ENCODE measurements at regions not wholly inside any gene's neighbourhood (a gene's known extent, or its start where the extent isn't known, plus 50 kb on each side); places are given as distances from the start of the nearest gene placed in this dataset.

GRCh38 chr13:34708566-34709313 is 233.3 kb upstream of the NBEA start:
- dilution Hi-C loops (cut with HindIII; ENCODE audit: low sequenced_read_pairs, unreplicated experiment) = no loop called here
- no peak overlapping the region for H4K91ac ChIP-seq (ENCODE audit: insufficient read depth, low read depth, low read length)
- no peak overlapping the region for H2BK20ac ChIP-seq (ENCODE audit: low read depth, low read length)
- H3K18ac ChIP-seq (ENCODE audit: low read depth, low read length) = no peak overlapping the region
- H3K79me1 ChIP-seq (ENCODE audit: low read depth in 1 of 2, low read length in 2 of 2) = no peaks in the 10 kb centered on the region
- H4K5ac ChIP-seq (ENCODE audit: low read depth, low read length) = no peak overlapping the region
- ATAC-seq (ENCODE audit: low read depth) (no peak), DNase-seq (no peak)
- H2BK5ac ChIP-seq (ENCODE audit: low read depth, low read length, poor library complexity, severe bottlenecking) = no peak overlapping the region
- no peaks in the 10 kb centered on the region for H3K9me1 ChIP-seq (ENCODE audit: insufficient read depth, low read length)
- in situ Hi-C loops (cut with MboI; ENCODE audit: low sequenced_read_pairs) = no loop called here
- H2BK15ac ChIP-seq (ENCODE audit: low read depth, low read length) = no peak overlapping the region
- no peak overlapping the region for H4K8ac ChIP-seq (ENCODE audit: low read depth in 2 of 2, low read length in 2 of 2)
- H2AK9ac ChIP-seq (replicated peaks; ENCODE audit: low read depth, low read length, poor library complexity) = no peak overlapping the region
- no peaks in the 10 kb centered on the region; the same call in 1 of the 2 replicates for H3K9me3 ChIP-seq (ENCODE audit: control insufficient read depth, insufficient read depth, low read length)
- no peak overlapping the region for H3K4me3 ChIP-seq (ENCODE audit: insufficient read depth, low read depth, low read length)
- no peak overlapping the region for H3K23ac ChIP-seq (ENCODE audit: low read depth, low read length)
- no peaks in the 10 kb centered on the region for H3K36me3 ChIP-seq (ENCODE audit: control insufficient read depth, insufficient read depth, low read length)
- H2BK120ac ChIP-seq (ENCODE audit: low read depth, low read length) = no peak overlapping the region
- no TSS peak for BruUV-seq (replicated peaks)
- H3K56ac ChIP-seq (ENCODE audit: extremely low read depth, insufficient read depth, low read length) = no peak overlapping the region
- intact Hi-C loops (cut with micrococcal nuclease) = no loop called here
- no peak overlapping the region for H3K9ac ChIP-seq (ENCODE audit: low read depth, low read length)
- no peak overlapping the region for H3K27ac ChIP-seq (ENCODE audit: insufficient read depth, low read length)
- H3K4me1 ChIP-seq (ENCODE audit: control insufficient read depth, insufficient read depth, low read length) = no peaks in the 10 kb centered on the region
- no peak overlapping the region for H3K4me2 ChIP-seq (ENCODE audit: low read depth, low read length)
- H2AFZ ChIP-seq (replicated peaks; ENCODE audit: low read length, poor library complexity) = no peak overlapping the region
- no peak overlapping the region for H3K4ac ChIP-seq (ENCODE audit: low read depth, low read length)
- POLR2A ChIA-PET (ENCODE audit: unreplicated experiment) = no interaction called here
- CTCF ChIA-PET = interaction anchor here (0.6 kb wide), 1 partner anchor 26 kb away, joined by 3 read pairs; no protein-coding TSS in a partner anchor
- WGBS, 2 experiments (ENCODE audit: extremely low coverage in 2 of 2, insufficient read length in 1 of 2) = no CpG with 5 or more reads among the region's 1 CpG
- H3K14ac ChIP-seq (replicated peaks; ENCODE audit: low read depth, low read length) = no peak overlapping the region
- TF ChIP-seq, protein P1, sequence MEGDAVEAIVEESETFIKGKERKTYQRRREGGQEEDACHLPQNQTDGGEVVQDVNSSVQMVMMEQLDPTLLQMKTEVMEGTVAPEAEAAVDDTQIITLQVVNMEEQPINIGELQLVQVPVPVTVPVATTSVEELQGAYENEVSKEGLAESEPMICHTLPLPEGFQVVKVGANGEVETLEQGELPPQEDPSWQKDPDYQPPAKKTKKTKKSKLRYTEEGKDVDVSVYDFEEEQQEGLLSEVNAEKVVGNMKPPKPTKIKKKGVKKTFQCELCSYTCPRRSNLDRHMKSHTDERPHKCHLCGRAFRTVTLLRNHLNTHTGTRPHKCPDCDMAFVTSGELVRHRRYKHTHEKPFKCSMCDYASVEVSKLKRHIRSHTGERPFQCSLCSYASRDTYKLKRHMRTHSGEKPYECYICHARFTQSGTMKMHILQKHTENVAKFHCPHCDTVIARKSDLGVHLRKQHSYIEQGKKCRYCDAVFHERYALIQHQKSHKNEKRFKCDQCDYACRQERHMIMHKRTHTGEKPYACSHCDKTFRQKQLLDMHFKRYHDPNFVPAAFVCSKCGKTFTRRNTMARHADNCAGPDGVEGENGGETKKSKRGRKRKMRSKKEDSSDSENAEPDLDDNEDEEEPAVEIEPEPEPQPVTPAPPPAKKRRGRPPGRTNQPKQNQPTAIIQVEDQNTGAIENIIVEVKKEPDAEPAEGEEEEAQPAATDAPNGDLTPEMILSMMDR (conservative IDR thresholded peaks at IDR 0.05; ENCODE audit: low read depth, low read length) = no peak
- TF ChIP-seq, protein P2, sequence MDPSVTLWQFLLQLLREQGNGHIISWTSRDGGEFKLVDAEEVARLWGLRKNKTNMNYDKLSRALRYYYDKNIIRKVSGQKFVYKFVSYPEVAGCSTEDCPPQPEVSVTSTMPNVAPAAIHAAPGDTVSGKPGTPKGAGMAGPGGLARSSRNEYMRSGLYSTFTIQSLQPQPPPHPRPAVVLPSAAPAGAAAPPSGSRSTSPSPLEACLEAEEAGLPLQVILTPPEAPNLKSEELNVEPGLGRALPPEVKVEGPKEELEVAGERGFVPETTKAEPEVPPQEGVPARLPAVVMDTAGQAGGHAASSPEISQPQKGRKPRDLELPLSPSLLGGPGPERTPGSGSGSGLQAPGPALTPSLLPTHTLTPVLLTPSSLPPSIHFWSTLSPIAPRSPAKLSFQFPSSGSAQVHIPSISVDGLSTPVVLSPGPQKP (IDR thresholded peaks at IDR 0.05; ENCODE audit: borderline replicate concordance, low read depth, low read length) = no peak
- TF ChIP-seq CHD1 (IDR thresholded peaks at IDR 0.05; ENCODE audit: low read depth, low read length) (no peak), RAD21 (IDR thresholded peaks at IDR 0.05; ENCODE audit: low read length) (no peak), SMC3 (IDR thresholded peaks at IDR 0.05; ENCODE audit: low read depth, low read length) (no peak), RFX5 (IDR thresholded peaks at IDR 0.05; ENCODE audit: low read depth, low read length) (no peak), POLR2A (IDR thresholded peaks at IDR 0.05; ENCODE audit: low read depth, low read length) (no peak), FOS (IDR thresholded peaks at IDR 0.05; ENCODE audit: low read depth, low read length) (no peak), CEBPB (IDR thresholded peaks at IDR 0.05; ENCODE audit: low read depth, low read length) (no peak), BHLHE40 (IDR thresholded peaks at IDR 0.05; ENCODE audit: low read depth, low read length) (no peak)
- no peak overlapping the region for H2AK5ac ChIP-seq (ENCODE audit: low read depth, low read length)
- no peaks in the 10 kb centered on the region for H4K20me1 ChIP-seq (ENCODE audit: insufficient read depth, low read length)
- H3K27me3 ChIP-seq (ENCODE audit: control insufficient read depth, insufficient read depth, low read length) = no peaks in the 10 kb centered on the region

All from IMR-90 (cell line).